Neural progenitor cell (in vitro differentiated cells): ENCODE measurements at regions not wholly inside any gene's neighbourhood (a gene's known extent, or its start where the extent isn't known, plus 50 kb on each side); places are given as distances from the start of the nearest gene placed in this dataset.

Experiments
- CTCF ChIP-seq: fragments of 200-600 bp; sonication (generic); IDR thresholded peaks from 2 replicates; pipeline ENCODE4 v1.5.1; 2017; ENCODE audit warnings: antibody characterized with exemption, mild to moderate bottlenecking
- EZH2phosphoT487 ChIP-seq: fragments of 200-600 bp; sonication (generic); IDR thresholded peaks from 2 replicates; pipeline ENCODE4 v1.6.1; 2017; ENCODE audit warnings: antibody characterized with exemption

- TF ChIP-seq CTCF (no peak), EZH2phosphoT487 (no peak)
Observed at GRCh38 chr7:57071-57470, 135.3 kb upstream of the FAM20C start.
